COR-L47 (cell line): ENCODE measurements at regions not wholly inside any gene's neighbourhood (a gene's known extent, or its start where the extent isn't known, plus 50 kb on each side); places are given as distances from the start of the nearest gene placed in this dataset.
"Not testable (repeated sequence)": the region's sequence is repeated elsewhere in the genome, so short reads cannot be mapped to it uniquely, and the experiment has no call there.

Source experiments
- DNase-seq: peaks from one replicate; lab custom pipeline; 2025; lab: John Stamatoyannopoulos, UW

- no peak for DNase-seq
Measured at GRCh38 chr6:106745824-106746582, 116.6 kb downstream of the QRSL1 start.

GRCh38 chr6:106745197-106745770, 115.9 kb downstream of the QRSL1 start:
- DNase-seq = no peak

GRCh38 chr6:106744781-106745180, 115.4 kb downstream of the QRSL1 start:
- no peak for DNase-seq

DNA sequence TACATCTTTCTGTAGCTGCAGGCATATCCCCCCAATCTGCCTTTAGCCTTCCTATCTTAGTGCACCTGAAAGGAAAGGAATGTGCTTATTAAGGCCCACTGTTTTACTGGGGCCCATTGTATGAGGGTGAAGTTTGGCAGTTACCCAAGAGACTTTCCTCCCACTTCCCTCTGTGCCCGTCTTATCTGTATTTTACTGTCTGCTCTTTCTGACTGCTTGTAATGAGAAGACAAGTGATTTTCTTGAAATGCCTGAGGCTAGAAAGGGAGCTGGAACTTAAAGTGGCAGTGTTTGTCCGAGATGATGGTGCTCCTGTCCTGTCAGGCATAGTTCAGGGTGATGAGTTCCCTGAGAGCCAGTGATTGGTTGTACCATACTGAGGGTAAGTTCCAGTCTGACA, 114.7 kb downstream of the QRSL1 start:
- DNase-seq = not testable (repeated sequence)

GRCh38 chr6:106743612-106744011, 114.2 kb downstream of the QRSL1 start:
- DNase-seq = no peak

GRCh38 chr6:106740287-106740686, 110.9 kb downstream of the QRSL1 start:
- no peak for DNase-seq

DNA sequence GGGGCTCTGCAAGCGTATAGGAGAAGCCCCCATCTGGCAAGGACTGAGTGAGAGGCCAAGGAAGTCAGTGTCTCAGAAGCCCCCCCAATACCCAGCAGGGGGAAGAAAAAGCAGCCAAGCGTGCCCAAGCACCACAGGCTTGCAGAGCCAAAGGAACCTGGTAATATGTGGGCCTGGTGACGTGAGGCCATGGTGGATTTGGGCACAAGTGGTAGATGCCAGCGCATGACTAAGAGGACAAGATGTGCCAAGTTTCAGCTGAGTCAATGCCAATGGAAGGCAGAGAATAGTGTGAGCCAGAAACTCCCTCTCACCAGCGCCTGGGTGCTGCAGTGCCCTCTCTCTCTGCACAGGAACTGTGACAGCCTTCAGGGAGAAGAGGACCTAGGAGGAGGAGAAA, 110.0 kb downstream of the QRSL1 start:
- no peak for DNase-seq

DNA sequence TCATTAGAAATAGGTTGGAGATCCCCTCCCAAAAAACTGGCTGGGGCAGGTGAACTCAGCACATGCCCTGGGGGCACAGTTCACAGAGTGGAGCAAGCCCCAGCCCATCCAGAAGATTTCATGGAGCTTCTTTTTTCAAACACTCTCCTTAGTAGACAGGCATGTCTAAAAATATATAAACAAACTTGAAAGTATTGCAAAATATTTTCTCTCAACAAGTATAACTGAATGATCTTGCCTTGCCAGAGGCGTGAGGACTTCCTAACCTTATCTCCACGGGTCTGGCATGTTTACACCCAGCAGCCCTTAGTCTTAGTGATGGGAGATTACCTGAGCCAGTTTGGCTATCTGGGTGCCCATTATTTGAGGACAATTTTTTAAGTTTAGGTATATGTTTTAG, 107.1 kb downstream of the QRSL1 start:
- DNase-seq = no peak

GRCh38 chr6:106735828-106736227, 106.5 kb downstream of the QRSL1 start:
- DNase-seq = no peak

DNA sequence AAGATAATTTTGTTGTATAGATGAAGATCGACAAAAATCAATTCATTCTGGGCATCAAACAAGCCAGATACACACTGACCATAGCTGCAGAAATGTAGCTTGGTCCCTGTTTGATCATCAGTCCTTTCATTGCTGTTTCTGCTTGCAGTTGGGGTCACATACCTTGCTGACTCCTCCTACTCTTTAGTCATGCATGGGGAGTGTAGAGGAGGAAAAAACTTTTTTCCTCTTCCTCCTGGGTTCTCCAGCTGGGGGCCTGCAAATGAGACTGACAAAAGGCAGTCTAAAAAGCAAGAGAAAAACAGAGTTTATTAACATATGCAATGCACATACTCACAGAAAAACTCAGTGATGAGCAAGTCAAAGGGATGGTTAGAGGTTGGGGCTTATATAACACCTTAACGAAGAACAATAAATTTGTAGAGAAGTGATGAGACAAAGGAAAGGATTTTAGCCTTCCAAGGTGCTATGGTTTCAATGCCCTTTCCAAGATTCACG, 105.8 kb downstream of the QRSL1 start:
- DNase-seq = no peak

DNA sequence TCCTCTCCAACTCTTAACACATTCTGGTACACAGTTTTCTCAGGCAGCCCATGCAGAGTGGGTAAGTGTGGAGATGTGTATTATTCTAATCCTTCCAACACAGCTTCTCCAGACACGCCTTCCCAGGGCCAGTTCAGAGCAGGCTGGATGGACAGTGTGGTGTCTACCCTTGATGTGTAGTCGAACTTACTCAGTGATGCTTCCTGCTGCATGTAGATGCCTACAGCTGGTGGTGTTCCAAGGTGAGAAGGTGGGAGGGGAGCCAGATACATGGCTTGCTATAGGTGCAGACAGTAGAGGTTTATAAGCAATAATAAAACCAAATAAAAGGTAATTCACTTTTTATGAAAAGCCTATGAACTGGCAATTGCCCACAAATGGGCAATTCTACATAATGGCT, 104.0 kb downstream of the QRSL1 start:
- DNase-seq = no peak

DNA sequence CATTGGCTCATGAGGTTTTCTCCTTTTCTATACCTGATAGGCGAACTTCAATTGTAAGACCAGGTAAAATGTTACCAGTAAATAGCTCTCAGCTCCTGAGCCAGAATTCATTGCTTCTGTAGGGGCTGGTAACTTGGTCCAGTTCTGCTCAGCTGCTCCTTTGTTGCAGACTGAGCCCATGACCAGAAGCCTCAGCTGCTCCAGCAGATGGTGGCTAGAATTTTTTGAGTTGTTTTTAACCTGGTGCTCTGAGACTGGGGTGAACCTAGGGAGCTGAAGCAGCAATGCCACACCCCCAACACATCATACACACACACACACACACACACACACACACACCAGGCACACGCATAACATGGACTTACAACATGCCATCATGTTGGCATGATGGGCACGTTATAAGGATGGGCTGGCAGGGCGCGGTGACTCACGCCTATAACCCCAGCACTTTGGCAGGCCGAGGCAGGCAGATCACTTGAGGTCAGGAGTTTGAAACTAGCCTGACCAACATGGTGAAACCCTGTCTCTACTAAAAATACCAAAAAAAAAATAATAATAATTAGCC, 103.1 kb downstream of the QRSL1 start:
- no peak for DNase-seq

DNA sequence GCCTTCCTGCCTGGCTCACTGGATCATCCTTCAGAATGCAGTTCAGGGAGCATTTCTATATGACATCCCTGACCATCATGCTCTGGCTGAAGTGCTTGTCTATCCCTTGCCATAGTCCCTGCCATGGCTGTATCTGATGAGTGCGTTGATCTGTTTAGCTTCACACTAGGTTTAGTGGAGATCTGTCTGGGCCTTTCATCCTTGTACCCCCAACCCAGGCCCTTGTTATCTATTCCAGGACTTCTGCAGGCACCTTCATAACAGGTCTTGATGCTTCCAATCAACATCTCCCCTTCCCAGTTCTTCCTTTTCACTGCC, 102.4 kb downstream of the QRSL1 start:
- no peak for DNase-seq

DNA sequence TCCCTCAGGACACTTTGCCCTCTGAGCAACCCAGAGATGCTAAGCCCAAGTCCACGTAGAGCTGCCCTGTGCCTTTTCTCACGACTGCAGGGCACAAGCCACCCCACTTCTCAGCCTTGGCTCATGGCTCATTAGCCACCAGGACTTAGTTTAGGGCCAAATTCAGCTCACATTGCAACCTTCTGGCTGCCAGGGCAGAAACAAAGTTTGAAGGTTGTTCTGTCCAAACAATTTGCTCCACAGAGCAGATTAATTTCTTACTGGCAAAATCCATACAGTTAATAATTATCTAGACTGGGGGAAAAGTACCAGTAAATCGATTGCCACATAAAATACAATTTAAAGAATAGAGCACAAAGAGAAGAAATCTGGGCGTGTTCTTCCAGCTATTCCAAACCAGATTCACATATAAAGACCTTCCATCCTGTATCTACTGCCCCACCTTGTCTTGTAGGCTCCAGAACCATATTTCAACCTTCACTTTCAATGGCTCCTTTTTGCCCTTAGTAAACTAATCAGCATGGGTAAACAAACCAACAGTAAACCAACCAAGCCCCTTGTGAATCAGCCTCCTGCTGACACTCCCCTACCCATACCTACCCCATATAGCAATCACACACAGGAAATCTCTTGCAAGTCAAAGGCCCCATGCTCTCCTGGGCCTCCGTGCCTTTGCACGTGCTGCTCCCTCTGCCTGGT, 101.9 kb downstream of the QRSL1 start:
- DNase-seq = no peak

- no peak for DNase-seq
Measured at GRCh38 chr6:106730718-106731117, 101.3 kb downstream of the QRSL1 start.

GRCh38 chr6:106730264-106730663, 100.9 kb downstream of the QRSL1 start:
- DNase-seq = no peak

DNA sequence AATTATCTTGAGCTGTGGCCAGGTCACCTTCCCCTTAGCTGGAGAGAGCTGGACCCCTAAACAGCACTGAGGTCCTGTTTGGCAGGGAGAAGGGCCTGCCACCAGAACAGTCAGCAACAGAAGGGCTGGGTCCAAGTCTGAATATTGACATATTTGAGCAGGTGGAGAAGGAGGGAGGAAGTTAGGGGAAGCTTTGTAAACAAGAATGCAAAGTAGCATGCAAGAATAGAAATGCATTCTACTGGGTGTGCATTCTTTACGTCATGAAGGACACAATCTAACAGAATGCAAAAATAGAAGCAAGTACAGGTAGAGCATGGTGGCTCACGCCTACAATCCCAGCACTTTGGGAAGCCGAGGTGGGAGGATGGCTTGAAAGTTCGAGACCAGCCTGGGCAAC, 100.5 kb downstream of the QRSL1 start:
- no peak for DNase-seq

DNA sequence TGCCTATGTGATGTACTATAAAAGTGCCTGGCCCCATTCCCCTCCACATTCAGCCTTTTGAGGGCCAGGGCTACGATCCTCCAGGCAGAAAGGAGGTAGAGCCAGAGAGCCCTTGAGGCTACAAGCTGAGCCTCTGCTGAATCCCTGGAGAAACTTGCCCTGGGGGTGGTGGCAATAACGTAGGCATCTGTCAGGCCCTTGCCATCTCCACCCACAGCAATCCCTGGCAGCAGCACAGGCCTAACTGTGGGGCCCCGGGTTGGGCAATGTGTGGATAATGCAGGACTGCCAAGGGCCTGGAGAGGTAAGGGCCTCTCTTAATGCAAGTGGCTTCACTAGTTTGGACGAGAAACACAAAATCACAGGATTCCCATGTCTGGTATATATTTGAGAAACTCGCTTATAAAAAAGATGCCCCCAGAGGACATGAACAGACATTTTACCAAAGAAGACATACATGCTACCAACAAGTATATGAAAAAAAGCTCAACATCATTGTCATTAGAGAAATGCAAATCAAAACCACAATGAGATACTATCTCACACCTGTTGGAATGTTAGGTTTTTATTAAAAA, 99.0 kb downstream of the QRSL1 start:
- no peak for DNase-seq

- DNase-seq = no peak
Measured at GRCh38 chr6:106727480-106728149, 98.2 kb downstream of the QRSL1 start.

DNA sequence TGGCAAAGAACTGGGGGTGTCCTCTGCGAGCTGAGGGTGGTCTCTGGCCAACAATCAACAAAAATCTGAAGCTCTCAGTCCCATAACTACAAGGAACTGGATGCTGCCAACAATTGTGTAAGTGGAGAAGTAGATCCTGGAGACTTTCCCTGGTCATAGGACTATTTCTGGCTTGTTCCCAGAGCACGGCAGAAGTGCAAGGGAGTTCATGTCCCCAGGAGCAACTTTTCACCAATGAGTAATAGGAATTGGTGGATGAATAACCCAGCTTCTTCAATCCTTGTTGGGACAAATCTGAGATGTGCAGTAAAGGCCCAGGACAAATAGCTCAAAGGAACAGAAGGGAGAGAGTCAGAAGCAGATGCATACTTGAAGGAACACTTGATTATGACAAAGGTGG, 95.5 kb downstream of the QRSL1 start:
- no peak for DNase-seq

DNA sequence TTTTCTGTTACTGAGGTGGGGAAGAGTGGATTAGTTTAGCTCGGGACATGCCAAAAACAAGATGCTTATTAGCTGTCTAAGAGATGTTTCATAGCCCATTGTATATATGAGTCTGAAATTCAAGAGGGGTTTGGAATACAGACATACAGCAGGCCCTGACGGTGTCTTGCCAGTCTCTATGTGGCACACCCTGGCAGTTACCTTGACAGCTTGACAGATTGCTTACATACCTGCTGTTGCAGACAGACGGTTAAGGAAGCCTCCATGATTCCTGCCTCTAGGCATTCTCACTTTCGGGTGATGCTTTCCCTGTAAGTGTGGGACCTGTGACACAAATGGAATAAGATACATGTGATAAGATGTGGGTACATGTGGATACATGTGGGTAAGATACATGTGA, 95.0 kb downstream of the QRSL1 start:
- no peak for DNase-seq

- not testable (repeated sequence) for DNase-seq
Measured at GRCh38 chr6:106723419-106723818, 94.0 kb downstream of the QRSL1 start.
